WTC11 (cell line): ENCODE measurements at regions not wholly inside any gene's neighbourhood (a gene's known extent, or its start where the extent isn't known, plus 50 kb on each side); places are given as distances from the start of the nearest gene placed in this dataset.

Experiments
- ATAC-seq: fragments of 200-7000 bp; cut with Tn5 transposase; 2 replicates; pipeline ENCODE4 v1.10.0; 2021; ENCODE audit warnings: mild to moderate bottlenecking, moderate library complexity
- CTCF ChIA-PET: fragments of 300-600 bp; sonication (Branson Sonifier 250); formaldehyde crosslinking; loops from one replicate; lab custom pipeline; 2021; ENCODE audit warnings: antibody characterized with exemption; lab: Charles Lee
- POLR2A ChIA-PET: fragments of 350-600 bp; sonication (Branson Sonifier 250); formaldehyde crosslinking; loops from one replicate; lab custom pipeline; 2021; ENCODE audit warnings: antibody characterized with exemption; lab: Charles Lee
- DNase-seq: peaks from one replicate; pipeline ENCODE4 v3.0.0; 2021; ENCODE audit warnings: low spot score
- H3K27ac Mint-ChIP-seq: 2 replicates; pipeline ENCODE4 v1.8.0; 2021; ENCODE audit warnings: mixed read lengths
- H3K27me3 Mint-ChIP-seq: 2 replicates; pipeline ENCODE4 v1.8.0; 2021; ENCODE audit warnings: low read depth, mild to moderate bottlenecking, moderate library complexity, mixed read lengths
- H3K36me3 Mint-ChIP-seq: 2 replicates; pipeline ENCODE4 v1.8.0; 2021; ENCODE audit warnings: mixed read lengths
- H3K4me1 Mint-ChIP-seq: 2 replicates; pipeline ENCODE4 v1.8.0; 2022; ENCODE audit warnings: mixed read lengths
- H3K4me3 Mint-ChIP-seq: 2 replicates; pipeline ENCODE4 v1.8.0; 2021; ENCODE audit warnings: mild to moderate bottlenecking, moderate library complexity, mixed read lengths
- H3K9me3 Mint-ChIP-seq: 2 replicates; pipeline ENCODE4 v1.8.0; 2021; ENCODE audit warnings: mixed read lengths
- ATF1 ChIP-seq: sonication (generic); formaldehyde crosslinking; IDR thresholded peaks from 2 replicates; pipeline ENCODE4 v1.8.1; 2023; ENCODE audit warnings: mild to moderate bottlenecking, moderate library complexity, missing genetic modification reagents
- ATF2 ChIP-seq: sonication (generic); formaldehyde crosslinking; IDR thresholded peaks from 2 replicates; pipeline ENCODE4 v1.8.1; 2022; ENCODE audit warnings: low read depth, missing genetic modification reagents, borderline replicate concordance
- ATF3 ChIP-seq: sonication (generic); formaldehyde crosslinking; conservative IDR thresholded peaks from 2 replicates; pipeline ENCODE4 v1.8.1; 2022; ENCODE audit warnings: mild to moderate bottlenecking, missing genetic modification reagents
- ETV6 ChIP-seq: sonication (generic); formaldehyde crosslinking; IDR thresholded peaks from 2 replicates; pipeline ENCODE4 v1.8.1; 2022; ENCODE audit warnings: mild to moderate bottlenecking, missing genetic modification reagents
- FOXP4 ChIP-seq: sonication (generic); formaldehyde crosslinking; IDR thresholded peaks from 2 replicates; pipeline ENCODE4 v1.8.0; 2022; ENCODE audit warnings: mild to moderate bottlenecking, missing genetic modification reagents
- GRHL2 ChIP-seq: fragments of 250-450 bp; sonication (Bioruptor Pico); IDR thresholded peaks from 2 replicates; pipeline ENCODE4 v1.8.0; 2022; ENCODE audit warnings: mild to moderate bottlenecking, moderate library complexity; ENCODE audit not compliant: insufficient replicate concordance, severe bottlenecking
- HMGXB4 ChIP-seq: sonication (generic); formaldehyde crosslinking; IDR thresholded peaks from 2 replicates; pipeline ENCODE4 v1.8.1; 2023; ENCODE audit warnings: mild to moderate bottlenecking, moderate library complexity, missing genetic modification reagents
- IRF1 ChIP-seq: sonication (generic); formaldehyde crosslinking; IDR thresholded peaks from 2 replicates; pipeline ENCODE4 v1.8.0; 2023; ENCODE audit warnings: missing genetic modification reagents
- KAT7 ChIP-seq: sonication (generic); formaldehyde crosslinking; IDR thresholded peaks from 2 replicates; pipeline ENCODE4 v1.8.1; 2023; ENCODE audit warnings: missing genetic modification reagents, mild to moderate bottlenecking, borderline replicate concordance
- MXD4 ChIP-seq: fragments of 250-450 bp; sonication (Bioruptor Pico); IDR thresholded peaks from 2 replicates; pipeline ENCODE4 v1.8.0; 2021; ENCODE audit warnings: mild to moderate bottlenecking, moderate library complexity, borderline replicate concordance
- NFATC4 ChIP-seq: fragments of 250-450 bp; sonication (Bioruptor Pico); IDR thresholded peaks from 2 replicates; pipeline ENCODE4 v1.9.0; 2021; ENCODE audit warnings: mild to moderate bottlenecking
- NFE2L1 ChIP-seq: sonication (generic); formaldehyde crosslinking; IDR thresholded peaks from 2 replicates; pipeline ENCODE4 v1.8.1; 2023; ENCODE audit warnings: missing genetic modification reagents
- OVOL2 ChIP-seq: fragments of 250-450 bp; sonication (Bioruptor Pico); IDR thresholded peaks from 2 replicates; pipeline ENCODE4 v1.9.0; 2021; ENCODE audit warnings: mild to moderate bottlenecking, borderline replicate concordance
- RELA ChIP-seq: sonication (generic); formaldehyde crosslinking; IDR thresholded peaks from 2 replicates; pipeline ENCODE4 v1.8.1; 2022; ENCODE audit warnings: missing genetic modification reagents, mild to moderate bottlenecking, borderline replicate concordance
- TEAD4 ChIP-seq: sonication (generic); formaldehyde crosslinking; IDR thresholded peaks from 2 replicates; pipeline ENCODE4 v1.8.0; 2022; ENCODE audit warnings: mild to moderate bottlenecking, missing genetic modification reagents
- TP53 ChIP-seq: sonication (generic); formaldehyde crosslinking; IDR thresholded peaks from 2 replicates; pipeline ENCODE4 v1.8.1; 2023; ENCODE audit warnings: mild to moderate bottlenecking, missing genetic modification reagents
- ZBTB43 ChIP-seq: sonication (generic); formaldehyde crosslinking; IDR thresholded peaks from 2 replicates; pipeline ENCODE4 v1.8.1; 2023; ENCODE audit warnings: mild to moderate bottlenecking, missing genetic modification reagents
- ZNF232 ChIP-seq: sonication (generic); formaldehyde crosslinking; IDR thresholded peaks from 2 replicates; pipeline ENCODE4 v1.8.0; 2022; ENCODE audit warnings: mild to moderate bottlenecking, missing genetic modification reagents
- ZNF281 ChIP-seq: sonication (generic); formaldehyde crosslinking; IDR thresholded peaks from 2 replicates; pipeline ENCODE4 v1.8.0; 2023; ENCODE audit warnings: mild to moderate bottlenecking, missing genetic modification reagents
- ZNF317 ChIP-seq: sonication (generic); formaldehyde crosslinking; IDR thresholded peaks from 2 replicates; pipeline ENCODE4 v1.8.1; 2023; ENCODE audit warnings: low read depth, mild to moderate bottlenecking, moderate library complexity, missing genetic modification reagents, borderline replicate concordance
- ZNF512 ChIP-seq: sonication (generic); formaldehyde crosslinking; IDR thresholded peaks from 2 replicates; pipeline ENCODE4 v1.8.1; 2022; ENCODE audit warnings: missing genetic modification reagents, borderline replicate concordance

GRCh38 chr5:66342341-66342880 is 198.3 kb downstream of the SREK1 start (continued):
- TF ChIP-seq ATF2 (CRISPR knock-in tag), result no peak
- no peak for TF ChIP-seq NFATC4
- TF ChIP-seq OVOL2 (CRISPR knock-in tag), result no peak
- TF ChIP-seq ZBTB43 (CRISPR knock-in tag), result no peak
- no peak for TF ChIP-seq TEAD4 (CRISPR knock-in tag)
- no peak for TF ChIP-seq ETV6 (CRISPR knock-in tag)
- TF ChIP-seq IRF1 (CRISPR knock-in tag), result no peak
- TF ChIP-seq MXD4 (CRISPR knock-in tag), result no peak
- TF ChIP-seq NFE2L1 (CRISPR knock-in tag), result no peak
- TF ChIP-seq RELA, result no peak
- no peak for TF ChIP-seq ZNF281 (CRISPR knock-in tag)

GRCh38 chr5:66343370-66344071 is 199.4 kb downstream of the SREK1 start:
- H3K9me3 Mint-ChIP-seq, result peaks cover 16% of the 10 kb centered on the region
- CTCF ChIA-PET, result interaction anchor here (3.0 kb wide), 1 partner anchor 38 kb away, joined by 11 read pairs; no protein-coding TSS in a partner anchor
- H3K27ac Mint-ChIP-seq, result no peak overlapping the region
- ATAC-seq (no peak), DNase-seq (no peak)
- H3K27me3 Mint-ChIP-seq, result no peaks in the 10 kb centered on the region; the same call in 1 of the 2 replicates
- POLR2A ChIA-PET, result no interaction called here
- no peaks in the 10 kb centered on the region for H3K4me1 Mint-ChIP-seq
- TF ChIP-seq ZNF317 (CRISPR knock-in tag), result no peak
- TF ChIP-seq KAT7 (CRISPR knock-in tag), result no peak
- no peak for TF ChIP-seq ATF3 (CRISPR knock-in tag)
- no peak for TF ChIP-seq ZNF232 (CRISPR knock-in tag)
- no peak for TF ChIP-seq TP53 (CRISPR knock-in tag)
- TF ChIP-seq NFATC4, result no peak
- H3K36me3 Mint-ChIP-seq, result no peaks in the 10 kb centered on the region
- H3K4me3 Mint-ChIP-seq, result no peak overlapping the region

- CTCF ChIA-PET, result interaction anchor here (3.0 kb wide), 1 partner anchor 39 kb away, joined by 11 read pairs; no protein-coding TSS in a partner anchor
- no peaks in the 10 kb centered on the region for H3K27me3 Mint-ChIP-seq
- ATAC-seq (no peak), DNase-seq (no peak)
- peaks cover 9% of the 10 kb centered on the region for H3K9me3 Mint-ChIP-seq
- no peaks in the 10 kb centered on the region for H3K36me3 Mint-ChIP-seq
- H3K4me3 Mint-ChIP-seq, result no peak overlapping the region
- H3K4me1 Mint-ChIP-seq, result no peaks in the 10 kb centered on the region
- H3K27ac Mint-ChIP-seq, result no peak overlapping the region
- POLR2A ChIA-PET, result no interaction called here
- TF ChIP-seq ETV6 (CRISPR knock-in tag), result no peak
- no peak for TF ChIP-seq GRHL2 (CRISPR knock-in tag)
- no peak for TF ChIP-seq ZNF512 (CRISPR knock-in tag)
- TF ChIP-seq HMGXB4 (CRISPR knock-in tag), result no peak
- TF ChIP-seq FOXP4 (CRISPR knock-in tag), result no peak
- no peak for TF ChIP-seq ATF1 (CRISPR knock-in tag)
Measured at GRCh38 chr5:66344544-66344943, 200.4 kb downstream of the SREK1 start.
